HEK293 (cell line): ENCODE measurements at regions not wholly inside any gene's neighbourhood (a gene's known extent, or its start where the extent isn't known, plus 50 kb on each side); places are given as distances from the start of the nearest gene placed in this dataset.
"Not testable (repeated sequence)": the region's sequence is repeated elsewhere in the genome, so short reads cannot be mapped to it uniquely, and the experiment has no call there.

Source experiments
- CTCF ChIA-PET: fragments of 350-600 bp; formaldehyde crosslinking; extraction: SDS; loops from one replicate; lab custom pipeline; 2021; ENCODE audit warnings: antibody characterized with exemption; lab: Yijun Ruan, JAX
- POLR2A ChIA-PET: fragments of 300-600 bp; formaldehyde crosslinking; extraction: SDS; loops from one replicate; lab custom pipeline; 2020; ENCODE audit warnings: antibody characterized with exemption, inconsistent platforms; lab: Yijun Ruan, JAX
- H3K27ac ChIP-seq: fragments of 200-500 bp; sonication (Bioruptor generic); 2 replicates; pipeline ENCODE4 v1.5.1; 2014; ENCODE audit warnings: low read depth, low read length, control low read depth, inconsistent platforms; ENCODE audit errors: extremely low read depth
- H3K36me3 ChIP-seq, 2 experiments: fragments of 200-500 bp in 1 of 2; sonication (Bioruptor generic) in 1 of 2; 1 replicate in 1 of 2; 2 replicates in 1 of 2; pipeline ENCODE4 v1.5.1; 2014 to 2017; ENCODE audit warnings: inconsistent platforms in 2 of 2, low read length in 2 of 2; ENCODE audit not compliant: control insufficient read depth in 2 of 2, insufficient read depth in 1 of 2
- H3K4me1 ChIP-seq: fragments of 200-500 bp; sonication (Bioruptor generic); 2 replicates; pipeline ENCODE4 v1.5.1; 2014; ENCODE audit warnings: mild to moderate bottlenecking, low read length, inconsistent platforms; ENCODE audit not compliant: control insufficient read depth, insufficient read depth
- H3K4me3 ChIP-seq: 2 replicates; pipeline ENCODE4 v1.5.1; 2011; ENCODE audit warnings: low read depth, mild to moderate bottlenecking, control low read depth, low read length, moderate library complexity
- H3K9me3 ChIP-seq: fragments of 200-500 bp; sonication (Bioruptor generic); 2 replicates; pipeline ENCODE4 v1.5.1; 2014; ENCODE audit warnings: low read depth, low read length, inconsistent platforms; ENCODE audit not compliant: control insufficient read depth, insufficient read depth
- AEBP2 ChIP-seq: fragments of 450-650 bp; formaldehyde crosslinking; IDR thresholded peaks from 2 replicates; pipeline ENCODE4 v1.5.1; 2016; ENCODE audit warnings: missing biosample characterization, missing genetic modification characterization, borderline replicate concordance
- EGR2 ChIP-seq: fragments of 450-650 bp; formaldehyde crosslinking; IDR thresholded peaks from 2 replicates; pipeline ENCODE4 v1.5.1; 2016; ENCODE audit warnings: low read depth, missing biosample characterization, missing genetic modification characterization
- PRDM6 ChIP-seq: fragments of 450-650 bp; formaldehyde crosslinking; IDR thresholded peaks from 2 replicates; pipeline ENCODE4 v1.5.1; 2017; ENCODE audit warnings: missing biosample characterization, missing genetic modification characterization
- SETDB1 ChIP-seq: IDR thresholded peaks from one replicate; pipeline ENCODE4 v1.6.1; 2017; ENCODE audit warnings: mild to moderate bottlenecking, low read length, moderate library complexity, mixed read lengths; ENCODE audit not compliant: insufficient read length
- ZFP41 ChIP-seq: fragments of 450-650 bp; formaldehyde crosslinking; IDR thresholded peaks from 2 replicates; pipeline ENCODE4 v1.5.1; 2016; ENCODE audit warnings: missing biosample characterization, missing genetic modification characterization, borderline replicate concordance
- ZNF18 ChIP-seq: fragments of 450-650 bp; formaldehyde crosslinking; IDR thresholded peaks from 2 replicates; pipeline ENCODE4 v1.5.1; 2016; ENCODE audit warnings: missing biosample characterization, missing genetic modification characterization
- ZNF23 ChIP-seq: fragments of 450-650 bp; formaldehyde crosslinking; IDR thresholded peaks from 2 replicates; pipeline ENCODE4 v1.5.1; 2016; ENCODE audit warnings: missing biosample characterization, missing genetic modification characterization, borderline replicate concordance
- ZNF239 ChIP-seq: fragments of 450-650 bp; formaldehyde crosslinking; IDR thresholded peaks from 2 replicates; pipeline ENCODE4 v1.5.1; 2016; ENCODE audit warnings: missing biosample characterization, missing genetic modification characterization
- ZNF354C ChIP-seq: fragments of 450-650 bp; formaldehyde crosslinking; IDR thresholded peaks from 2 replicates; pipeline ENCODE4 v1.5.1; 2016; ENCODE audit warnings: missing biosample characterization, missing genetic modification characterization, low read depth, borderline replicate concordance
- ZNF48 ChIP-seq: fragments of 450-650 bp; formaldehyde crosslinking; IDR thresholded peaks from 2 replicates; pipeline ENCODE4 v1.5.1; 2016; ENCODE audit warnings: missing biosample characterization, missing genetic modification characterization
- ZNF501 ChIP-seq: fragments of 450-650 bp; formaldehyde crosslinking; IDR thresholded peaks from 2 replicates; pipeline ENCODE4 v1.5.1; 2016; ENCODE audit warnings: missing biosample characterization, missing genetic modification characterization
- ZNF513 ChIP-seq: fragments of 450-650 bp; IDR thresholded peaks from 2 replicates; pipeline ENCODE4 v1.5.1; 2018; ENCODE audit warnings: missing biosample characterization, missing genetic modification characterization
- ZNF529 ChIP-seq: fragments of 450-650 bp; formaldehyde crosslinking; IDR thresholded peaks from 2 replicates; pipeline ENCODE4 v1.5.1; 2017; ENCODE audit warnings: missing genetic modification characterization, missing biosample characterization; ENCODE audit not compliant: insufficient replicate concordance
- ZNF560 ChIP-seq: fragments of 450-650 bp; formaldehyde crosslinking; IDR thresholded peaks from 2 replicates; pipeline ENCODE4 v1.5.1; 2017; ENCODE audit warnings: missing biosample characterization, missing genetic modification characterization, borderline replicate concordance
- ZNF639 ChIP-seq: fragments of 450-650 bp; formaldehyde crosslinking; IDR thresholded peaks from 2 replicates; pipeline ENCODE4 v1.5.1; 2016; ENCODE audit warnings: missing biosample characterization, missing genetic modification characterization
- ZNF776 ChIP-seq: fragments of 450-650 bp; formaldehyde crosslinking; IDR thresholded peaks from 2 replicates; pipeline ENCODE4 v1.5.0; 2017; ENCODE audit warnings: missing biosample characterization, missing genetic modification characterization, borderline replicate concordance
- ZSCAN16 ChIP-seq: fragments of 450-650 bp; formaldehyde crosslinking; IDR thresholded peaks from 2 replicates; pipeline ENCODE4 v1.5.1; 2016; ENCODE audit warnings: missing biosample characterization, missing genetic modification characterization
- ZSCAN5A ChIP-seq: fragments of 450-650 bp; formaldehyde crosslinking; IDR thresholded peaks from 2 replicates; pipeline ENCODE4 v1.5.1; 2016; ENCODE audit warnings: missing biosample characterization, missing genetic modification characterization

- Histone ChIP-seq H3K27ac (no peak overlapping the region), H3K9me3 (no peaks in the 10 kb centered on the region), H3K4me3 (no peak overlapping the region), H3K4me1 (no peaks in the 10 kb centered on the region), H3K36me3 (no peaks in the 10 kb centered on the region)
- ChIA-PET CTCF (no interaction called here), POLR2A (interaction anchor here (0.9 kb wide), 1 partner anchor 30 kb away, joined by 4 read pairs; no protein-coding TSS in a partner anchor)
- no peak for TF ChIP-seq ZNF48 (tag by site-specific recombination)
- TF ChIP-seq ZNF501 (tag by site-specific recombination), result no peak
- TF ChIP-seq ZSCAN16 (tag by site-specific recombination), result no peak
- no peak for TF ChIP-seq ZNF560 (tag by site-specific recombination)
- no peak for TF ChIP-seq ZFP41 (tag by site-specific recombination)
- no peak for TF ChIP-seq ZNF639 (tag by site-specific recombination)
- no peak for TF ChIP-seq EGR2 (tag by site-specific recombination)
- no peak for TF ChIP-seq PRDM6 (tag by site-specific recombination)
- no peak for TF ChIP-seq SETDB1
- no peak for TF ChIP-seq ZNF513
- no peak for TF ChIP-seq AEBP2
- TF ChIP-seq ZNF23 (tag by site-specific recombination), result no peak
- TF ChIP-seq ZNF529 (tag by site-specific recombination), result no peak
- TF ChIP-seq ZSCAN5A (tag by site-specific recombination), result no peak
- TF ChIP-seq ZNF776 (tag by site-specific recombination), result no peak
- TF ChIP-seq ZNF239 (tag by site-specific recombination), result no peak
- no peak for TF ChIP-seq ZNF18 (tag by site-specific recombination)
- TF ChIP-seq ZNF354C, result no peak
Measured at GRCh38 chr18:70390371-70391090, 101.7 kb downstream of the SOCS6 start.

GRCh38 chr18:70389036-70389435 lies 100.2 kb downstream of the SOCS6 start:
- CTCF ChIA-PET, H3K9me3 ChIP-seq, H3K4me3 ChIP-seq, H3K27ac ChIP-seq, H3K36me3 ChIP-seq, H3K4me1 ChIP-seq, POLR2A ChIA-PET: not testable (repeated sequence)
